Cerebellar nuclear complex (tissue), 1 donor: ENCODE measurements at regions not wholly inside any gene's neighbourhood (a gene's known extent, or its start where the extent isn't known, plus 50 kb on each side); places are given as distances from the start of the nearest gene placed in this dataset.

Experiments
- DNase-seq, 2 experiments: peaks; one replicate each; lab custom pipeline; 2025; lab: John Stamatoyannopoulos, UW

GRCh38 chr18:45227001-45227742 is 388.1 kb upstream of the SLC14A2 start:
- no peak for DNase-seq

DNA sequence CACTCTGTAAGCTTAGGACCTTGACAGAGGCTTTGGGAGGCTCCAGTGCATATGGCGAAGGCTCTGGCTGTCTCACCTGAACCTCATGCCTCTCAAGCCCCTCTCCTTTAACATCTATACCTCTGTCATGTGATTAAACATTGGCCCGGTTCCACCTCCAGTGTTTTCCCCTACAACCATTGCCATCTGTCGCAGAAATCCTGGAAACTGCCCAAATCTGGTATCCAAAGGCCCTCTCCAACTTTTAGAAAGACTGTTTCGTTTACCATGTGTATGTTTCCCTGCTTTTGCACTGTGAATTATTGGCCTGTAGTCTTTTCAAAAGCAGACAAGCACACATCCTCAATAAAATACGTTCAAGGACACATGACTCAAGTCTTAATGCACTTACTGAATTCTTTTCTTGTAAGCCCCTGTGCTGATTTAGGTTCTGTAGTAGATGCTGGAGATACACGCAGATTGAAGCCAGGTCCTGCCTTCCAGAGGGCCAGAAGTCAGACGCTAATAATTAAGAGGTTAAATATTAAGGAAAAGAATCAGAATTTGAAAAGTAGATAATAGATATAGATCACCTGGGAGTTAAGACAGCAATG is 386.4 kb upstream of the SLC14A2 start:
- DNase-seq: no peak

DNA sequence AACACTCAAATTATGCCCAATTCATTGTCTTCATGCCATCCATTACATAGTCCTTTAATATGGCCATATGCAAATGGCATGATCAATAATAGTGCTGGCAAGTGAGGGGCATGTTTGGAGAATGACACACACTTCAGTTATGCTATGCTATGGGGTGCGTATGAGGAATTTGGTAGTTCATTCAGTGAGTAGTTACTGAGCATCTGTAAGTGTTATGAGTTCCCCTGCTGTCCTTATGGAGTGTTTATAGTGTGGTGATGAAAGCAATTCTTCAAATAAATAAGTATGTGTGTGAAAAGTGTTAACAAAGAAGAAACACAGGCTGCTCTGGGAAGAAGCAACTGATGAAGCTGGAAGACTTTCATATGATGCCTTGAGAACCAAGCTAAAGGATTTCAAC is 383.7 kb upstream of the SLC14A2 start:
- no peak for DNase-seq

DNA sequence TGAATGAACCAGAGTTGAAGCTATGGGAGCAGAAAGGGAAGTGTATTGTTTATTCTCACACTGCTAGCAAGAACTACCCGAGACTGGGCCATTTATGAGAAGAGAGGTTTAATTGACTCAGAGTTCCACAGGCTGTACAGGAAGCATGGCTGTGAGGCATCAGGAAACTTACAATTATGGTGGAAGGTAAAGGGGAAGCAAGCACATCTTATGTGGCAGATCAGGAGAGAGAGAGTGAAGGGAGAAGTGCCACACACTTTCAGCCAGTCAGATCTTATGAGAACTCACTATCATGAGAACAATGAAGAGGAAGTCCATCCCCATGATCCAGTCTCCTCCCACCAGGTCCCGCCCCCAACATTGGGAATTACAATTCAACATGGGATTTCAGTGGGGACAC is 383.2 kb upstream of the SLC14A2 start:
- DNase-seq: no peak

- no peak for DNase-seq
Observed at GRCh38 chr18:45236676-45237075, 378.6 kb upstream of the SLC14A2 start.

- DNase-seq: no peak
Observed at GRCh38 chr18:45237343-45238098, 377.8 kb upstream of the SLC14A2 start.

DNA sequence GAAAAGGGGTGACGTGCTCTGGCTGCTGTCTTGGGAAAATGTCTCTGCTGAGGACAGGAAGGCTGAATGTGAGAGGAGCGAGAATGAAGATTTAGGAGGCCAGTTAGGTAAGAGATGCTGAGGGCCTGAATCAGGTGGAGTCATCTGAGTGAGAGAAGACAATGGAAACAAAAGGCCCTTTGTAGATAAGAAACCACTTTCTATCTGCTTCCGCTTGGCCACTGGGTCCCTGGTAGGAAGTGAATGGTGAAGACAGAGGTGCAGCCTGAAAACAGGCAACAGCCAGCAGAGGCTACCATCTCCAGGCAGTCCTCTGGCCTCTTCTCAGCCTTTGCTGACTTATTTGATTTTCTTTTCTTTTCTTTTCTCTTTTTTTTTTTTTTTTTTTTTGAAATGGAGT is 374.0 kb upstream of the SLC14A2 start:
- DNase-seq: no peak

DNA sequence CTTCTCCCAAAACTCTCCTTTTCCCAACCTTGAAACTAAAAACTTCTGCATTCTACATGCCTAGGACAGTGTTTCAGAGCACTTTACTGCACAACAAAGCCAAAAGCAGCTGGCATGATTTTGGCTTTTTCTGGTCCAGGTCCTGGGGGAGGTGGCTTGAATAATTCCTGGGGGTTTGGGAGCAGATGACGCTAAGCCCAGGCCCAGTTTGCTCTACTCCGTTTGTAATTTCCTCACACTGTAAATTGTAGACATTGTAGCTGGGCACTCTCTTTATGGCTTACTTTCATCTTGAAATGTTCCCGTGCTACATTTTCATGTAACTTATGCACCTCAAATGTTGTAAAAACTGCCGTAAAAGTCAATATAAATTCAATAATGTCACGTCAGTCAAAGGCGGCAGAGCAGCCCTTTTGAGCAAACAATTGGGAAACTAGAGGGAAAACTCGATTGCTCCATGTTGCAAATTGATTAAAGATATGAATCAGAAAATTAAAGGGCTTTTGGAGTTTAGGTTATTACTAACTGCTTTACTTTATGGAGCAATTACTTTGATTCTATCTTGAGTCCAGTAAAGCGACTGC is 373.2 kb upstream of the SLC14A2 start:
- no peak for DNase-seq

DNA sequence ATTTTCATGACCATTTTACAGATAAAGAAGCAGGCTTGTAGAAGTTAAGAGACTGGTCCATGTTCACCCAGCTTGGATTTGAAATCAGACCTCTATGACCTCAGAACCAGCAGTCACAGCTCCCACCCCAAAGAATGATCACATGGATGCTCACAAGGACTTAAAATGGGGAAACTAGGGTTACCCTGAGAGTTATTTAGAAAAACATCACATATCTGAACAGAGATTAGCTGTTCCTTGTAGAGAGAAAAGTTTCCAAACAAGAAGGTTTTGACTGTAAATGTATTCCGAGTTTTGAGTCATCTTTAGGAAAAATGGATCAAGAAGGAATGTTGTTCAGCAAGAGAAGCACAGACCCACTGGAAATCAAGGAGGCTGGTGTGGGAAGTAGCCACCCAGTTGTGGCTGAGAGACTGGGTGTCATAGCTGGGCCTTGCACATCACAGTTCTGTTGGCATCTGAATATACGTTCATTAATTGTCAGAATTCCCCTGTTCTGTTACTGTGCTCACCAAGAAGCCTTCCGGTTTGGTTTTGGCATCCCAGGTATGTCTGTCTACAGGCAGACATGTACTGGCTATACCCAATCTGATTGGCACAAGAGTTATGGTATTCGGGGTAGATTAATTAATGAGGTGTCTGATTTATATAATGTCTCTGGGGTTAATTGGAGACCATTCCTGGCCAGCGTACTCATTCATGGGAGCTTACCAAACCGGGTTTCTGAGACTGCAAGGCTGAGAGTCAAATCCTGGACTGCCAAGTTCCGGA is 371.8 kb upstream of the SLC14A2 start:
- DNase-seq: no peak

- no peak for DNase-seq
Observed at GRCh38 chr18:45245091-45245511, 370.2 kb upstream of the SLC14A2 start.

DNA sequence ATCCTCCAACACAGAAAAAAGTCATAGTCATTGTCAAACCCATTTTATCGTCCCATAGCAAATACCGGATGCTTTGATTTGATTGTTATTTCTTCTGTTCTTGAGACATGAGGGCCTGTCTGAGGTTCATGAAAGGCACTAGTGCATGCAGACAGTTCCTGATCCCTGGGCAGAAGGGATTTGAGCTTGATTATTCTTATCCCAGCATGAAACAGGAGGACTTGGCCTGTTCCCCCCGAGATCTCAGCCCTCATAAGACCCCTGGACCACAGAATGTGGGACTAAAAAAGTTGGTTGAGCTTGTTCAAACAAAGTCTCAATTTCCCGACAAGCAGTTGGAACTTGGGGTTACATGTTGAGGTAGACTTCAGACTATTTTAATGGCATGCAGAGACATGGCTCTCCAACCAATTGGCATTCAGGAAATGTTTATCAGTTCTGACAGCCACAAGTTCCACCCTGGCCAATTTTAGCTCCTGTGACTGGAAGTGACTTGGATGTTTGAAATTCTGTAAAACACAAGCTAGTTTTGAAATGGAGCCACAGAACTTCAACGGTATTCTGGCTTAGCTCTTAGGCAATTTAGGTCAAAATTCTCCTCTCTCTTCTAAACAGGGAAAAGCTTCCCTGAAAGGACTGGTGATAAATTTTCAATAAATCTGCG is 366.9 kb upstream of the SLC14A2 start:
- DNase-seq: no peak

- DNase-seq: no peak
Observed at GRCh38 chr18:45249246-45249661, 366.0 kb upstream of the SLC14A2 start.

GRCh38 chr18:45250479-45250878 is 364.8 kb upstream of the SLC14A2 start:
- DNase-seq: no peak

DNA sequence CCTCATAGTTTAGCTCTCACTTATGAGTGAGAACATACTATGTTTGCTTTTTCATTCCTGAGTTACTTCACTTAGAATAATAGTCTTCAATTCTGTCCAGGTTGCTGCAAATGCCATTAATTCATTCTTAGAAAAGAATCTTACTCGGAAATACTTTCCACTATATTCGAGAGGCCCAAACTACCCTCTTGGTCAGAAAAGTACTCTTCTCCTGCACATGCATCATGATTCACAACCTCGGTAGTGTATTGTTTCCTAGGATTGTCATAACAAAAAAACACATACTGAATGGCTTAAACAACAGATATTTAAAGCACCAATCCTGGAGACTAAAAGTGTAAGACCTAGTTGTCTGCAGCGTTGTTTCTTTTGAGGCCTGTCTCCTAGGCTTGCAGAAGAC is 364.0 kb upstream of the SLC14A2 start:
- DNase-seq: no peak

DNA sequence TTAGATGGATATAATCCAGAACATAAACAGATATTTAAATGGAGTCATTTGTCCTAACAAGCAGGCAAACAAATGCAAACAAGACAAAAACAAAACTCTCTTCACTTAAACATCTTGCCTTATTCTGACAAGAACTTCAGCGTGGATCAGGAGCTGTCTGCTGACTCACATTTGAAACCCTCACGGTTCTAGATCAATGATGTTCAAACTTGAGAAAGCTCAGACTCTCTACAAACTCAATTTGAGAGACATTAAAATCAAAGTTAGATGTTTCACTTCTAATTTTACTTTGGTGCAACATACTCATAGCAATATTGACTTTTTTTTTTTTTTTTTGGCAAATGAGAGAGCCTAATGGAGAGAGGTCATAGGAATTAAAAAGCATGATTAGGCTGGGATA is 362.8 kb upstream of the SLC14A2 start:
- DNase-seq: no peak

GRCh38 chr18:45253056-45253565 is 362.2 kb upstream of the SLC14A2 start:
- no peak for DNase-seq

DNA sequence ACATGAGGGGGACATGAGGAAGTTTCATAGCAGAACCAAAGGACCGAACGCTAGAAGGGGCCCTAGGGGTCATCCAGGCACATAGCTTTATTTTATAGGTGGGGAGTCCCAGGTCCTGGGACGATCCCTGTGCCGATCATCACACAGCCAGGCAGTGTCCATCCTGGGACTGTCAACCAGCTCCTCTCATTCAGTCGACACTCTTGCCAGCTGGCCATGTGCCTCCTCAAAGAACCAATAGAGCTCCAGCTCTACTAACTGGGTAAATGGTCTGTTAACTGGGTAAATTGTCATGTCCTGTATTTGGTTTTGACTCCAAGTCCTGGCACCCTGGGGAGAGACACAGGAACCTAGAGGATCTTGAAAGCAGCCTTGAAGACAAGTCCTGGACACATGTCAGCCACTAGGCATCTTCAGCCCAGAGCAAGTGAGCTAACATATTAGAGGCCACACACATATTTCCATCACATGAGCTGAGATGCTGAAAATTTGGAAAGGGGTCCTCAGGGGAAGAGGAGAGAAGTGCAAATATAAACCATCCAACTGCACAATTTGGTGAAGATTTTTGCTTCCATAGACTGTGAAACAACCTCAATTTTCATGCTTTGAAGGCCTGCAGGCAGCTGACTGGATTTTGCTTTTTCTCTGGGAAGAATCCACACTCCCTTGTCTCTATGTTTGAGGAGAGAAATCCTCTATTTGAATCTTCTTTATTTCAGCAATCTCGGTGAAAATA is 361.1 kb upstream of the SLC14A2 start:
- no peak for DNase-seq

DNA sequence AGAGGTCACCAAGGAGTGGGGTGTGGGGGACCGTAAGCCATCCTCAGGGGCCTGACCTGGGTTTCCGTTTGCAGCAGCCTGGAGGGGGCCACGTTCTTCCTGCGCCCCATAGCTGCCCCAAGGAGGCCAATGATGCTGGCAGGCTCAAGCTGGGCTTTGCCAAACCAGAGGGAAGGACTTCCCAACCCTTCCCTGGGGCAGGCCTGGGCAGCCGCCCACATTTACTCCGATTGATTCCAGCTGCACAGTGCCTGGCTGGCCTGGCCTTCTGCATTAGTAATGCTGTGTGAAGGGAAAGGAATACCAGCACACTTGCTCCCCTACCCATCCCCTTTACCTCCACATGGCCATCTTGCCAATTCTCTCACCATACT is 360.6 kb upstream of the SLC14A2 start:
- DNase-seq: no peak

GRCh38 chr18:45255197-45255890 is 359.9 kb upstream of the SLC14A2 start:
- DNase-seq: no peak

GRCh38 chr18:45260125-45260524 is 355.2 kb upstream of the SLC14A2 start:
- DNase-seq: no peak
